ENCODE measurements at regions not wholly inside any gene's neighbourhood (a gene's known extent, or its start where the extent isn't known, plus 50 kb on each side); places are given as distances from the start of the nearest gene placed in this dataset.

- TF ChIP-seq ZNF274 (IDR thresholded peaks at IDR 0.05; ENCODE audit: low read depth, low read length) (no peak), YY1 (IDR thresholded peaks at IDR 0.05; ENCODE audit: insufficient read depth, insufficient read length) (no peak)
Observed at GRCh38 chr6:139685009-139685408, 310.6 kb upstream of the CITED2 start.
